ENCODE measurements at regions not wholly inside any gene's neighbourhood (a gene's known extent, or its start where the extent isn't known, plus 50 kb on each side); places are given as distances from the start of the nearest gene placed in this dataset.

GRCh38 chr3:165455793-165456192, 259.6 kb upstream of the SLITRK3 start:
- no peak for DNase-seq
- CTCF ChIA-PET = no interaction called here

GRCh38 chr3:165455360-165455759, 259.2 kb upstream of the SLITRK3 start:
- Histone ChIP-seq H3K4me1 (ENCODE audit: insufficient read depth, low read length) (no peaks in the 10 kb centered on the region), H3K36me3 (ENCODE audit: insufficient read depth, low read length) (no peaks in the 10 kb centered on the region), H3K4me3 (ENCODE audit: low read length) (no peak overlapping the region), H3K27ac (ENCODE audit: low read depth in 1 of 2, low read length in 2 of 2) (no peak overlapping the region), H3K9me3 (ENCODE audit: control insufficient read depth in 1 of 2, insufficient read depth in 1 of 2, low read length in 2 of 2) (peaks cover 0 to 5% of the 10 kb centered on the region in 2 experiments), H3K27me3 (ENCODE audit: control insufficient read depth in 1 of 2, insufficient read depth in 2 of 2, low read length in 2 of 2) (no peaks in the 10 kb centered on the region)
- TF ChIP-seq CTCF (IDR thresholded peaks at IDR 0.05) = no peak
- DNase-seq = no peak
- Mint-ChIP-seq H3K27ac (no peak overlapping the region), H3K27me3 (no peaks in the 10 kb centered on the region), H3K4me1 (ENCODE audit: low read depth) (no peaks in the 10 kb centered on the region), H3K36me3 (ENCODE audit: low read depth) (no peaks in the 10 kb centered on the region), H3K4me3 (no peak overlapping the region), H3K9me3 (peaks cover 7% of the 10 kb centered on the region)
- intact Hi-C loops (cut with DNase I, micrococcal nuclease) = no loop called here
- CTCF ChIA-PET = no interaction called here
- ATAC-seq (ENCODE audit: poor library complexity) = no peak
- POLR2A ChIA-PET = no interaction called here

More at GRCh38 chr3:165455793-165456192, 259.6 kb upstream of the SLITRK3 start:
- Mint-ChIP-seq H3K27ac (no peak overlapping the region), H3K27me3 (no peaks in the 10 kb centered on the region), H3K4me1 (ENCODE audit: low read depth) (no peaks in the 10 kb centered on the region), H3K9me3 (peaks cover 8% of the 10 kb centered on the region), H3K36me3 (ENCODE audit: low read depth) (no peaks in the 10 kb centered on the region), H3K4me3 (no peak overlapping the region)
- intact Hi-C loops (cut with DNase I, micrococcal nuclease) = no loop called here
- Histone ChIP-seq H3K36me3 (ENCODE audit: insufficient read depth, low read length) (no peaks in the 10 kb centered on the region), H3K9me3 (ENCODE audit: control insufficient read depth in 1 of 2, insufficient read depth in 1 of 2, low read length in 2 of 2) (peaks cover 0 to 5% of the 10 kb centered on the region in 2 experiments), H3K4me1 (ENCODE audit: insufficient read depth, low read length) (no peaks in the 10 kb centered on the region), H3K27me3 (ENCODE audit: control insufficient read depth in 1 of 2, insufficient read depth in 2 of 2, low read length in 2 of 2) (no peaks in the 10 kb centered on the region), H3K4me3 (ENCODE audit: low read length) (no peak overlapping the region), H3K27ac (ENCODE audit: low read depth in 1 of 2, low read length in 2 of 2) (no peak overlapping the region)
- TF ChIP-seq CTCF (IDR thresholded peaks at IDR 0.05) = no peak
- POLR2A ChIA-PET = no interaction called here
- no peak for ATAC-seq (ENCODE audit: poor library complexity)

- Histone ChIP-seq H3K4me1 (ENCODE audit: insufficient read depth, low read length) (no peaks in the 10 kb centered on the region), H3K27me3 (ENCODE audit: control insufficient read depth in 1 of 2, insufficient read depth in 2 of 2, low read length in 2 of 2) (no peaks in the 10 kb centered on the region), H3K36me3 (ENCODE audit: insufficient read depth, low read length) (no peaks in the 10 kb centered on the region), H3K4me3 (ENCODE audit: low read length) (no peak overlapping the region), H3K27ac (ENCODE audit: low read depth in 1 of 2, low read length in 2 of 2) (no peak overlapping the region), H3K9me3 (ENCODE audit: control insufficient read depth in 1 of 2, insufficient read depth in 1 of 2, low read length in 2 of 2) (no peaks in the 10 kb centered on the region)
- no peak overlapping the region for H3K27ac Mint-ChIP-seq
- no peak for TF ChIP-seq CTCF (IDR thresholded peaks at IDR 0.05)
- peaks cover 8% of the 10 kb centered on the region for H3K9me3 Mint-ChIP-seq
- ATAC-seq (ENCODE audit: poor library complexity) (no peak), DNase-seq (no peak)
- H3K4me3 Mint-ChIP-seq = no peak overlapping the region
- H3K27me3 Mint-ChIP-seq = no peaks in the 10 kb centered on the region
- CTCF ChIA-PET = no interaction called here
- POLR2A ChIA-PET = no interaction called here
- no peaks in the 10 kb centered on the region for H3K4me1 Mint-ChIP-seq (ENCODE audit: low read depth)
- intact Hi-C loops (cut with DNase I, micrococcal nuclease) = no loop called here
- H3K36me3 Mint-ChIP-seq (ENCODE audit: low read depth) = no peaks in the 10 kb centered on the region
Measured at GRCh38 chr3:165451371-165452070, 255.3 kb upstream of the SLITRK3 start.

Measured in CD4-positive, alpha-beta T cell (primary cell).